Activated T-cell treated with anti-CD3 and anti-CD28 coated beads, Interleukin-2, amount 50 U/mL, for 4 hours (primary cell): ENCODE measurements at regions not wholly inside any gene's neighbourhood (a gene's known extent, or its start where the extent isn't known, plus 50 kb on each side); places are given as distances from the start of the nearest gene placed in this dataset.
"Not testable (repeated sequence)": the region's sequence is repeated elsewhere in the genome, so short reads cannot be mapped to it uniquely, and the experiment has no call there.

ENCODE experiments used
- ATAC-seq, 2 donors: fragments of 200-7000 bp; cut with Tn5 transposase; one replicate each; pipeline ENCODE4 v1.10.0; 2021
- DNase-seq: peaks from one replicate; pipeline ENCODE4 v3.0.0-alpha.2; 2020
- H3K27me3 Mint-ChIP-seq: one replicate; pipeline ENCODE4 v1.8.0; 2021; ENCODE audit warnings: low read depth, mixed read lengths
- H3K36me3 Mint-ChIP-seq: one replicate; pipeline ENCODE4 v1.8.0; 2022; ENCODE audit warnings: mixed read lengths; ENCODE audit not compliant: insufficient read depth
- H3K4me1 Mint-ChIP-seq: one replicate; pipeline ENCODE4 v1.8.0; 2021; ENCODE audit warnings: low read depth, mixed read lengths
- H3K4me3 Mint-ChIP-seq: one replicate; pipeline ENCODE4 v1.8.0; 2021; ENCODE audit warnings: mild to moderate bottlenecking, moderate library complexity, mixed read lengths
- H3K9me3 Mint-ChIP-seq: one replicate; pipeline ENCODE4 v1.8.0; 2021; ENCODE audit warnings: mixed read lengths

- no peak overlapping the region for H3K4me3 Mint-ChIP-seq
Measured at GRCh38 chr4:97238956-97239666, 904.2 kb downstream of the STPG2 start.

GRCh38 chr4:97239667-97239997 is 903.6 kb downstream of the STPG2 start:
- no peaks in the 10 kb centered on the region for H3K36me3 Mint-ChIP-seq
- no peak overlapping the region for H3K4me3 Mint-ChIP-seq
- no peaks in the 10 kb centered on the region for H3K27me3 Mint-ChIP-seq
- DNase-seq (no peak), ATAC-seq (no peak)
- H3K4me1 Mint-ChIP-seq: no peaks in the 10 kb centered on the region
- peaks cover 5% of the 10 kb centered on the region for H3K9me3 Mint-ChIP-seq

More at GRCh38 chr4:97238956-97239666, 904.2 kb downstream of the STPG2 start:
- ATAC-seq: no peak
- no peak for DNase-seq
- H3K27me3 Mint-ChIP-seq: no peaks in the 10 kb centered on the region
- H3K9me3 Mint-ChIP-seq: peaks cover 5% of the 10 kb centered on the region
- H3K36me3 Mint-ChIP-seq: no peaks in the 10 kb centered on the region
- no peaks in the 10 kb centered on the region for H3K4me1 Mint-ChIP-seq

GRCh38 chr4:97252615-97253154 is 890.6 kb downstream of the STPG2 start:
- Mint-ChIP-seq H3K4me1 (no peaks in the 10 kb centered on the region), H3K36me3 (no peaks in the 10 kb centered on the region), H3K9me3 (peaks cover 9% of the 10 kb centered on the region), H3K27me3 (no peaks in the 10 kb centered on the region), H3K4me3 (no peak overlapping the region)
- ATAC-seq (no peak), DNase-seq (no peak)

GRCh38 chr4:97262769-97263168 is 880.5 kb downstream of the STPG2 start:
- Mint-ChIP-seq H3K36me3 (no peaks in the 10 kb centered on the region), H3K9me3 (peaks cover 8% of the 10 kb centered on the region), H3K27me3 (no peaks in the 10 kb centered on the region), H3K4me3 (no peak overlapping the region), H3K4me1 (no peaks in the 10 kb centered on the region)
- ATAC-seq (no peak), DNase-seq (no peak)

- H3K36me3 Mint-ChIP-seq: no peaks in the 10 kb centered on the region
- no peak overlapping the region for H3K4me3 Mint-ChIP-seq
- H3K4me1 Mint-ChIP-seq: no peaks in the 10 kb centered on the region
- DNase-seq (no peak), ATAC-seq (no peak)
- H3K9me3 Mint-ChIP-seq: peaks cover 7% of the 10 kb centered on the region
- no peaks in the 10 kb centered on the region for H3K27me3 Mint-ChIP-seq
Measured at GRCh38 chr4:97270051-97270450, 873.2 kb downstream of the STPG2 start.

GRCh38 chr4:97279391-97279790 is 863.9 kb downstream of the STPG2 start:
- DNase-seq (no peak), ATAC-seq (no peak)
- H3K4me1 Mint-ChIP-seq: no peaks in the 10 kb centered on the region
- no peak overlapping the region for H3K4me3 Mint-ChIP-seq
- peaks cover 3% of the 10 kb centered on the region for H3K9me3 Mint-ChIP-seq
- H3K27me3 Mint-ChIP-seq: no peaks in the 10 kb centered on the region
- H3K36me3 Mint-ChIP-seq: no peaks in the 10 kb centered on the region

GRCh38 chr4:97300561-97300960 is 842.7 kb downstream of the STPG2 start:
- no peaks in the 10 kb centered on the region for H3K4me1 Mint-ChIP-seq
- H3K36me3 Mint-ChIP-seq: no peaks in the 10 kb centered on the region
- H3K4me3 Mint-ChIP-seq: no peak overlapping the region
- DNase-seq: no peak
- no peaks in the 10 kb centered on the region for H3K27me3 Mint-ChIP-seq
- H3K9me3 Mint-ChIP-seq: peaks cover 29% of the 10 kb centered on the region
- no peak for ATAC-seq

GRCh38 chr4:97305351-97305750 is 837.9 kb downstream of the STPG2 start:
- no peaks in the 10 kb centered on the region for H3K4me1 Mint-ChIP-seq
- no peaks in the 10 kb centered on the region for H3K27me3 Mint-ChIP-seq
- H3K9me3 Mint-ChIP-seq: peaks cover 27% of the 10 kb centered on the region
- no peak for ATAC-seq
- no peak for DNase-seq
- no peak overlapping the region for H3K4me3 Mint-ChIP-seq
- H3K36me3 Mint-ChIP-seq: no peaks in the 10 kb centered on the region

GRCh38 chr4:97309121-97309520 is 834.2 kb downstream of the STPG2 start:
- no peak for ATAC-seq
- no peak for DNase-seq
- H3K9me3 Mint-ChIP-seq: peaks cover 7% of the 10 kb centered on the region
- H3K36me3 Mint-ChIP-seq: no peaks in the 10 kb centered on the region
- H3K4me1 Mint-ChIP-seq: no peaks in the 10 kb centered on the region
- no peak overlapping the region for H3K4me3 Mint-ChIP-seq
- H3K27me3 Mint-ChIP-seq: no peaks in the 10 kb centered on the region

- peaks cover 9% of the 10 kb centered on the region for H3K9me3 Mint-ChIP-seq
- H3K36me3 Mint-ChIP-seq: no peaks in the 10 kb centered on the region
- H3K27me3 Mint-ChIP-seq: no peaks in the 10 kb centered on the region
Measured at GRCh38 chr4:97317201-97317600, 826.1 kb downstream of the STPG2 start.

GRCh38 chr4:97317671-97318070 is 825.6 kb downstream of the STPG2 start:
- peaks cover 9% of the 10 kb centered on the region for H3K9me3 Mint-ChIP-seq
- no peak for ATAC-seq
- H3K36me3 Mint-ChIP-seq: no peaks in the 10 kb centered on the region
- no peaks in the 10 kb centered on the region for H3K27me3 Mint-ChIP-seq
- H3K4me3 Mint-ChIP-seq: no peak overlapping the region
- no peak for DNase-seq
- no peaks in the 10 kb centered on the region for H3K4me1 Mint-ChIP-seq

More at GRCh38 chr4:97317201-97317600, 826.1 kb downstream of the STPG2 start:
- H3K4me3 Mint-ChIP-seq: no peak overlapping the region
- H3K4me1 Mint-ChIP-seq: no peaks in the 10 kb centered on the region
- DNase-seq: no peak
- no peak for ATAC-seq

GRCh38 chr4:97325751-97326150 is 817.5 kb downstream of the STPG2 start:
- H3K4me1 Mint-ChIP-seq, H3K27me3 Mint-ChIP-seq, ATAC-seq, DNase-seq, H3K9me3 Mint-ChIP-seq, H3K36me3 Mint-ChIP-seq, H3K4me3 Mint-ChIP-seq: not testable (repeated sequence)

GRCh38 chr4:97330917-97331316 is 812.4 kb downstream of the STPG2 start:
- no peak overlapping the region for H3K4me3 Mint-ChIP-seq
- no peaks in the 10 kb centered on the region for H3K27me3 Mint-ChIP-seq
- no peaks in the 10 kb centered on the region for H3K4me1 Mint-ChIP-seq
- no peaks in the 10 kb centered on the region for H3K36me3 Mint-ChIP-seq
- H3K9me3 Mint-ChIP-seq: no peaks in the 10 kb centered on the region
- ATAC-seq (no peak), DNase-seq (no peak)

GRCh38 chr4:97334348-97334747 is 808.9 kb downstream of the STPG2 start:
- Mint-ChIP-seq H3K4me3 (no peak overlapping the region), H3K36me3 (no peaks in the 10 kb centered on the region), H3K27me3 (no peaks in the 10 kb centered on the region), H3K4me1 (no peaks in the 10 kb centered on the region), H3K9me3 (peaks cover 21% of the 10 kb centered on the region)
- DNase-seq: no peak
- ATAC-seq: no peak

- ATAC-seq: no peak
Measured at GRCh38 chr4:97349468-97350186, 793.6 kb downstream of the STPG2 start.

More at GRCh38 chr4:97349468-97350186, 793.6 kb downstream of the STPG2 start:
- DNase-seq: no peak
- Mint-ChIP-seq H3K9me3 (no peaks in the 10 kb centered on the region), H3K4me3 (no peak overlapping the region), H3K27me3 (no peaks in the 10 kb centered on the region), H3K36me3 (no peaks in the 10 kb centered on the region), H3K4me1 (no peaks in the 10 kb centered on the region)
